Activated CD4-positive, alpha-beta T cell treated with anti-CD3 and anti-CD28 coated beads, Interleukin-2, amount 50 U/mL, for 24 hours (primary cell): ENCODE measurements at regions not wholly inside any gene's neighbourhood (a gene's known extent, or its start where the extent isn't known, plus 50 kb on each side); places are given as distances from the start of the nearest gene placed in this dataset.

Experiments
- DNase-seq, 2 donors: peaks; one replicate each; pipeline ENCODE4 v3.0.0-alpha.2; 2020; ENCODE audit warnings: low read depth in 1 of 2, low spot score in 1 of 2

- no peak for DNase-seq
Measured at GRCh38 chr12:94717656-94718055, 67.3 kb upstream of the TMCC3 start.

GRCh38 chr12:94717108-94717507 is 66.8 kb upstream of the TMCC3 start:
- DNase-seq = no peak

- no peak for DNase-seq
Measured at GRCh38 chr12:94716339-94716738, 66.0 kb upstream of the TMCC3 start.

- no peak for DNase-seq
Measured at GRCh38 chr12:94714378-94715114, 64.2 kb upstream of the TMCC3 start.

GRCh38 chr12:94712815-94713515 is 62.6 kb upstream of the TMCC3 start:
- no peak for DNase-seq

GRCh38 chr12:94710933-94711332 is 60.6 kb upstream of the TMCC3 start:
- no peak for DNase-seq

GRCh38 chr12:94707892-94708291 is 57.5 kb upstream of the TMCC3 start:
- no peak for DNase-seq

GRCh38 chr12:94707036-94707435 is 56.7 kb upstream of the TMCC3 start:
- DNase-seq = no peak

- DNase-seq = peak in 1 of 2 donors; percentile 12
Measured at GRCh38 chr12:94706250-94706661, 55.9 kb upstream of the TMCC3 start.

- no peak for DNase-seq
Measured at GRCh38 chr12:94705676-94706075, 55.3 kb upstream of the TMCC3 start.

- no peak for DNase-seq
Measured at GRCh38 chr12:94704452-94705306, 54.3 kb upstream of the TMCC3 start.

GRCh38 chr12:94702696-94703095 is 52.3 kb upstream of the TMCC3 start:
- DNase-seq = no peak

- DNase-seq = no peak
Measured at GRCh38 chr12:94701711-94702110, 51.4 kb upstream of the TMCC3 start.

GRCh38 chr12:94700662-94701061 is 50.3 kb upstream of the TMCC3 start:
- no peak for DNase-seq
